MCF 10A (cell line): ENCODE measurements at regions not wholly inside any gene's neighbourhood (a gene's known extent, or its start where the extent isn't known, plus 50 kb on each side); places are given as distances from the start of the nearest gene placed in this dataset.

ENCODE experiments used
- BruUV-seq: library from RNA; stranded (reverse); fragments of 400-500 nt; replicated peaks from 2 replicates; lab custom pipeline; 2021; lab: Mats Ljungman, UMichigan
- CTCF ChIA-PET: fragments of 300-600 bp; sonication (Branson Sonifier 250); formaldehyde crosslinking; extraction: SDS; loops from one replicate; lab custom pipeline; 2021; ENCODE audit warnings: antibody characterized with exemption, inconsistent platforms; lab: Yijun Ruan, JAX
- POLR2A ChIA-PET: fragments of 300-600, 350-650 bp; sonication (Branson Sonifier 250); formaldehyde crosslinking; extraction: SDS; loops from one replicate; lab custom pipeline; 2020; ENCODE audit warnings: antibody characterized with exemption, inconsistent platforms; lab: Yijun Ruan, JAX
- DNase-seq: peaks from one replicate; pipeline ENCODE4 v3.0.0-alpha.2; 2018; ENCODE audit not compliant: unreplicated experiment
- H3K27ac Mint-ChIP-seq: one replicate; pipeline ENCODE4 v1.8.0; 2022; ENCODE audit warnings: mild to moderate bottlenecking, low read depth, mixed read lengths; ENCODE audit not compliant: unreplicated experiment
- H3K27me3 Mint-ChIP-seq: one replicate; pipeline ENCODE4 v1.8.0; 2022; ENCODE audit warnings: mixed read lengths; ENCODE audit not compliant: insufficient read depth, unreplicated experiment
- H3K36me3 Mint-ChIP-seq: one replicate; pipeline ENCODE4 v1.8.0; 2022; ENCODE audit warnings: mild to moderate bottlenecking, moderate library complexity, mixed read lengths; ENCODE audit not compliant: insufficient read depth, unreplicated experiment
- H3K4me1 Mint-ChIP-seq: one replicate; pipeline ENCODE4 v1.8.0; 2022; ENCODE audit warnings: mixed read lengths; ENCODE audit not compliant: insufficient read depth, unreplicated experiment
- H3K4me3 Mint-ChIP-seq: one replicate; pipeline ENCODE4 v1.8.0; 2022; ENCODE audit warnings: mild to moderate bottlenecking, moderate library complexity, mixed read lengths; ENCODE audit not compliant: unreplicated experiment
- H3K9me3 Mint-ChIP-seq: one replicate; pipeline ENCODE4 v1.8.0; 2022; ENCODE audit warnings: mixed read lengths; ENCODE audit not compliant: unreplicated experiment
- CTCF ChIP-seq: fragments of 200-600 bp; IDR thresholded peaks from one replicate; pipeline ENCODE4 v1.8.0; 2022; ENCODE audit warnings: antibody characterized with exemption, mild to moderate bottlenecking; ENCODE audit not compliant: unreplicated experiment
- intact Hi-C: fragments of 100-400 bp; cut with micrococcal nuclease; formaldehyde crosslinking; loops from 2 replicates; pipeline ENCODE4 v1.14.1; 2022

- no peak for TF ChIP-seq CTCF
- DNase-seq: no peak
- no peaks in the 10 kb centered on the region for H3K36me3 Mint-ChIP-seq
- intact Hi-C loops: no loop called here
- no peaks in the 10 kb centered on the region for H3K4me1 Mint-ChIP-seq
- H3K27me3 Mint-ChIP-seq: no peaks in the 10 kb centered on the region
- no peak overlapping the region for H3K4me3 Mint-ChIP-seq
- CTCF ChIA-PET: interaction anchor here (0.6 to 0.8 kb wide), 4 partner anchors 16 to 445 kb away, joined by 3 read pairs; no protein-coding TSS in a partner anchor
- no peak overlapping the region for H3K27ac Mint-ChIP-seq
- POLR2A ChIA-PET: interaction anchor here (0.6 to 0.7 kb wide), 2 partner anchors 107 to 161 kb away, joined by 3 read pairs; no protein-coding TSS in a partner anchor
- no peaks in the 10 kb centered on the region for H3K9me3 Mint-ChIP-seq
- BruUV-seq: no TSS peak
Measured at GRCh38 chr2:186980787-186981550, 132.0 kb upstream of the ZSWIM2 start.

GRCh38 chr2:186980117-186980442, 131.1 kb upstream of the ZSWIM2 start:
- Mint-ChIP-seq H3K9me3 (no peaks in the 10 kb centered on the region), H3K4me1 (no peaks in the 10 kb centered on the region), H3K36me3 (no peaks in the 10 kb centered on the region), H3K27me3 (no peaks in the 10 kb centered on the region), H3K4me3 (no peak overlapping the region), H3K27ac (no peak overlapping the region)
- BruUV-seq: no TSS peak
- no peak for DNase-seq
- ChIA-PET CTCF (interaction anchor here (0.7 to 0.8 kb wide), 2 partner anchors 24 to 446 kb away, joined by 3 read pairs; no protein-coding TSS in a partner anchor), POLR2A (interaction anchor here (1.0 kb wide), 1 partner anchor 13 kb away, joined by 4 read pairs; no protein-coding TSS in a partner anchor)
- no peak for TF ChIP-seq CTCF
- intact Hi-C loops: no loop called here

- DNase-seq: no peak
- TF ChIP-seq CTCF: no peak
- H3K4me1 Mint-ChIP-seq: no peaks in the 10 kb centered on the region
- no peak overlapping the region for H3K27ac Mint-ChIP-seq
- no TSS peak for BruUV-seq
- H3K4me3 Mint-ChIP-seq: no peak overlapping the region
- no peaks in the 10 kb centered on the region for H3K9me3 Mint-ChIP-seq
- POLR2A ChIA-PET: interaction anchor here (1.0 kb wide), 1 partner anchor 14 kb away, joined by 4 read pairs; no protein-coding TSS in a partner anchor
- CTCF ChIA-PET: interaction anchor here (0.6 kb wide), 1 partner anchor 57 kb away, joined by 3 read pairs; no protein-coding TSS in a partner anchor
- intact Hi-C loops: no loop called here
- no peaks in the 10 kb centered on the region for H3K27me3 Mint-ChIP-seq
- H3K36me3 Mint-ChIP-seq: no peaks in the 10 kb centered on the region
Measured at GRCh38 chr2:186979439-186980116, 130.6 kb upstream of the ZSWIM2 start.

- no peak for DNase-seq
- no TSS peak for BruUV-seq
- Mint-ChIP-seq H3K36me3 (no peaks in the 10 kb centered on the region), H3K9me3 (no peaks in the 10 kb centered on the region), H3K4me1 (no peaks in the 10 kb centered on the region), H3K27ac (no peak overlapping the region), H3K4me3 (no peak overlapping the region), H3K27me3 (no peaks in the 10 kb centered on the region)
- CTCF ChIA-PET: no interaction called here
- TF ChIP-seq CTCF: no peak
- intact Hi-C loops: no loop called here
- POLR2A ChIA-PET: no interaction called here
Measured at GRCh38 chr2:186977433-186978045, 128.6 kb upstream of the ZSWIM2 start.
